NAMALWA (cell line): ENCODE measurements at regions not wholly inside any gene's neighbourhood (a gene's known extent, or its start where the extent isn't known, plus 50 kb on each side); places are given as distances from the start of the nearest gene placed in this dataset.

Experiments
- DNase-seq: peaks from one replicate; pipeline ENCODE4 v3.0.0-alpha.2; 2015; ENCODE audit warnings: low spot score

DNA sequence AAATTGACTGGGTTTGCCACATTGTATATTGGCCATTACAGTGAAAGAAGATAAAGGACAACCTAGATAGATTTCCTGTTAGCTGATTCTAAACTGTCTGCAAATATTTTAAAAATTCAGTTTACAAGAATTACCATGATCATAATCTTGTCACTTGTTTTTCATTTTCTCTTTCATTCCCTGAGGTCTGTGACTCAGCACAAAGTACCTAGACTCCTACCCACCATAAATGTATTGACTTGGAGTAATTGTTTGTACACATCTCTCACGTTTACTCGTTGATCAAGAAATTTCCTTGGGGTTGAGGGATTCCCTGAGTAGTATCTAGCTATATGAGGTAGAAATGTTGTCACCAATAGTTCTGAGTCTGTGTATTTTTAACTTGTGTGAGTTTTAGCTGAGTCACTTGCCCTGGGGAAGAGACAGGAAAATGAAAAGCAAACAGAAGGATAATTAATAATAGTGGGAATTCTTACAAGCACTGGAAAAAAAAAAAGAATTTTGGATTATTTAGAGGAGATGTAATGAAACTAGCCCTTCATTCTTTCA is 299.2 kb upstream of the DACH1 start:
- DNase-seq, result no peak

- DNase-seq, result no peak
Observed at GRCh38 chr13:72165276-72165675, 298.3 kb upstream of the DACH1 start.

- no peak for DNase-seq
Observed at GRCh38 chr13:72164811-72165210, 297.8 kb upstream of the DACH1 start.

DNA sequence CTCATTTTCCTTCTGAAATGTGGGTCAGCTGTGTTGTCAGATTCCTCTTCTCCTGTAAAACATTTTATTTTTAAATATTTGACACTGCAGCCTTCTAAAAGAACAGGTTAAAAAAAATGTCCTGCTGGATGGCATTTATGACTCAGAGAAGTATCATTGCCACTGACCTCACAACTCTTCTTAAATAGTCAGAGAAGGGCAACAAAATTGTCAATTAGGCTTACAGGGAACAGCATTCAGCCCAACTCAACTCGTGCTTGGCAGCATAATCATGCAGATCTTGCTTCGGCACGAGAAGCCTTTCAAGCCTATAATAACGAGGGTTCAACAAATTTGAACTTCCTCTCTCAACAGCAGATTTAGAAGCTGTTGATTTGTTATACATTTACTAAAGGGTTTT is 296.7 kb upstream of the DACH1 start:
- DNase-seq, result no peak

- DNase-seq, result no peak
Observed at GRCh38 chr13:72160977-72161376, 294.0 kb upstream of the DACH1 start.

GRCh38 chr13:72156760-72157159 is 289.8 kb upstream of the DACH1 start:
- DNase-seq, result no peak

GRCh38 chr13:72153272-72153671 is 286.3 kb upstream of the DACH1 start:
- no peak for DNase-seq

- no peak for DNase-seq
Observed at GRCh38 chr13:72151241-72151640, 284.2 kb upstream of the DACH1 start.

GRCh38 chr13:72150502-72150901 is 283.5 kb upstream of the DACH1 start:
- DNase-seq, result no peak

DNA sequence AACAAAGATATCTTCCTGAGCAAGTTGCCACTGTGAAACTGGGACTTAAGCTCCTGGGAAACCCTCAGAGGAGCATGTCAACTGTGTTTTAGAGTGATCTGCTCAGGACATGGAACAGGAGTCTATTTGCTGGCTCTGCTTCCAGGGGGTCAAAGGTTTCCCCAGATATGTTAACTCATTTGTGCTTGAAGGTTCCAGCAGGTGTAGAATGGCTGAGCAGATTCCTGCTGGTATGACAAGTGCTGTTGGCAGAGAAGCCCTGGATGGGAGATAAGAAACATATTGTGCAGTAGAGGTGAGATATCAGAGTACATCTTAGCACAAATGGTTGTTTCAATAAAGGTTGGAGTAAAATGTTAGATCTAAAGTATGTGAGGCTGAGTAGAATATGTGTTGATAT is 282.7 kb upstream of the DACH1 start:
- DNase-seq, result no peak

DNA sequence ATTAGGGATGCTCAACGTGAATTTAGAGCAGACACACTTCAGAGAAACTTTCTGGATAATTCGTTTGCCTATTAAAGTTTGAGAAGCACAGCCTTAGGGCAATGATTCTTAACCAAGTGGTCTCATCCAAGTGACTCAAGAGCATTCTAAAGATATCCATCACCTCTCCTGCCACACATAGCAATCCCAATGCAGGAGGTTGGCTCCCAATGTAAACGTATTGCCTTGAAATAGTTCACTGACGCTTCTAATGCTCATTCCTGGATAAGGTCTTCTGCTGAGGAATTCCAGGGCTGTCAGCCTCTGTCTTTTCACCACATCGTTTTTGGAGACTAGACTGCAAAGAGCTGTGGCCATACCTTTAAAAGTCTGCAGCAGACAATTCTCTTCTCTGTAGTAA is 279.8 kb upstream of the DACH1 start:
- DNase-seq, result no peak

DNA sequence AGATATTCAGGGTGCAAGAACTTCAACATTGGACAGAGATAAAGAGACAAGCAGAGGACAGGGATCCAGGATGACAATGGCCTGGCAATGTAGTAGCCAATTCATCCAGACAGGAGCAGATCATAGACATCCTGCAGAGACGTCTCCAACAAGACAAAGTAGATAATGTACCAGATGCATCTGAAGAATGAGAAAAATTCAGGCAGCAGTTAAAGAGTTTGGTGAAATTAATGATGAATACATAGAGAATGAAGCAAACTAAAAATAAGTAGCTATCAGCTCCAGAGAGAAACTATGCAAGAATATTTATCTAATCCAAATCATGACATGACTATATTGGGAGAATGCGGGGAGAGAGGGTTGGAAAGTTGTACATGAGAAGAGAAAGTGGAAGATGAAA is 278.4 kb upstream of the DACH1 start:
- no peak for DNase-seq

DNA sequence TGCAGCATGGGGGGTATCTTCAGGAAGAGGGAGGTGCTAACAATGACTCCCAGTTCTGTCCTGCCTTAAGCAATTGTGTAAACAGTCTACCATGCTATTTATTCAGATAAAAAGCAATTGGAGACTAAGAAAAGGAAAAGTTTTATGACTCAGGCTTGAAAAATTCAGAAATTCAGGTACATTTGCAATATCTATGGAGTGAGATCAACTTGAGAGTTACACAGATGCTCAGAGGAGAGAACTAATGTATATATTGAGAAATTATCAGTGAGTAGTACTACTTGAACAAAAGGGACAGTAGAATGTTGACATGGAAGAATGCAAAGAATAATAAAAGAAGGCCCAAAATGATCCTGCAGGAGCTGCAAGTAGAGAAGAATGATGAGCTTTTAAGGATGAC is 277.6 kb upstream of the DACH1 start:
- no peak for DNase-seq

GRCh38 chr13:72141855-72142519 is 275.0 kb upstream of the DACH1 start:
- DNase-seq, result no peak

GRCh38 chr13:72139192-72139591 is 272.2 kb upstream of the DACH1 start:
- DNase-seq, result no peak

DNA sequence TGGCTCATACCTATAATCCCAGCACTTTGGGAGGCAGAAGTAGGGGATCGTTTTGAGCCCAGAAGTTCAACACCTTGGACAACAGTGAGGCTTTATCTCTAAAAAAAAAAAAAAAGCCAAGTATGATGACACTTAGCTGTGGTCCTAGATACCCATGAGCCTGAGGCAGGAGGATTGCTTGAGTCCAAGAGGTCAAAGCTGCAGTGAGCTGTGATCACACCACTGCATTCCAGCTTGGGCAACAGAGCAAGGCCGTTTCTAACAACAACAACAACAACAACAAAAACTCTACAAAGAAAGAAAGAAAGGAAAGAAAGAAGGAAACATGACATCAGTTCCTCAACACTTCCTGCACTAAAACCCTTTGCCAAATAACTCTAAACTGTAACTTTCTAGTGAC is 265.1 kb upstream of the DACH1 start:
- no peak for DNase-seq

GRCh38 chr13:72129117-72129516 is 262.1 kb upstream of the DACH1 start:
- DNase-seq, result no peak

GRCh38 chr13:72127031-72127430 is 260.0 kb upstream of the DACH1 start:
- DNase-seq, result no peak

DNA sequence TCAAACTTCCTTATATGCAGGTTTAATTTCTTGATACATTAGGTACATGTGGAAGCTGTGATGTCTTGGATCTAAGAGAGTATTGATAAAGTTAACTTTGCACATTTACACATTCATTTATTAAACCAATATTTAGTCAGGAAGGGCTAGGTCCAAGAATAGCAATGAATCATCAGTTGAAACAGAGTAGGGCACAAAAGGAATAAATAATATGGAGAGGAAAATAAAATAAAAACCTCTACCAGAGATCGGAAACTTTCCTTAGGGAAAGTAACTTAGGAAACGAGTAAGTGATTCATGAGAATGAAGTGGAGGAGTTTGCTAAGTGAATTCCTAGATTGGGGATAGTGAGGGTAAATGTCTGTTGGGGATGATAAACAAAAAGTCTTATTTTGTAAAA is 259.4 kb upstream of the DACH1 start:
- DNase-seq, result no peak

DNA sequence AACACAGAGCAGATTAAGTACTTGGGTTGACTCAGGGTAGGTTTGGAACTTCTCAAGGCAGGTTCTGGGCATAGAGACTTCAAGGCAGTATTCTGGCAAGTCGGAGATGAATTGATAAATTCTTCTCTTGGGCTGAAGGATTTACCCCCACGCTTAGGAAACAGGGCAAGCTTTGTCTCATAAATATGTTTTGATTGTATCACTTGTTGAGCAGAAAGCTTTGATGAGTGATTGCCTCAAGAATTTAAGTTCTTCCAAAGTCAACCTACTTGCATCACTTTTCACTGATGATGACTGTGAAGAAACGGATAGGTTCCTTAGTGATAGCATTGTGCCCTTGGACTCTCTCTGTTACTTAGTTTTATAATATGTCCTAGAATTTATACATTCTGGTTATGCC is 258.6 kb upstream of the DACH1 start:
- DNase-seq, result no peak

- no peak for DNase-seq
Observed at GRCh38 chr13:72122661-72123255, 255.8 kb upstream of the DACH1 start.

GRCh38 chr13:72121466-72121865 is 254.5 kb upstream of the DACH1 start:
- no peak for DNase-seq

- DNase-seq, result no peak
Observed at GRCh38 chr13:72120632-72121031, 253.6 kb upstream of the DACH1 start.

- no peak for DNase-seq
Observed at GRCh38 chr13:72113931-72114330, 246.9 kb upstream of the DACH1 start.
